Left lung (tissue), 4 donors: ENCODE measurements at regions not wholly inside any gene's neighbourhood (a gene's known extent, or its start where the extent isn't known, plus 50 kb on each side); places are given as distances from the start of the nearest gene placed in this dataset.

ENCODE experiments used
- ATAC-seq: fragments of 200-7000 bp; cut with Tn5 transposase; one replicate; pipeline ENCODE4 v1.9.1; 2020; ENCODE audit warnings: moderate library complexity
- DNase-seq, 4 donors: peaks; one replicate each; pipeline ENCODE4 v3.0.0-alpha.2; 2013 to 2020
- H3K27ac ChIP-seq, 2 donors: fragments of 200-600 bp; sonication (generic) in 1 of 2; one replicate each; pipeline versions ENCODE4 v1.5.0 to v1.8.0; 2020 to 2021
- H3K27me3 ChIP-seq, 2 donors: fragments of 200-600 bp; sonication (generic) in 1 of 2; one replicate each; pipeline versions ENCODE4 v1.5.0 to v1.8.0; 2020 to 2021
- H3K36me3 ChIP-seq, 2 donors: fragments of 200-600 bp; sonication (generic) in 1 of 2; one replicate each; pipeline versions ENCODE4 v1.5.0 to v1.8.0; 2020 to 2021
- H3K4me1 ChIP-seq, 2 donors: fragments of 200-600 bp; one replicate each; pipeline ENCODE4 v1.8.0; 2021
- H3K4me3 ChIP-seq, 2 donors: fragments of 200-600 bp; sonication (generic) in 1 of 2; one replicate each; pipeline versions ENCODE4 v1.5.0 to v1.8.0; 2020 to 2021; ENCODE audit warnings: mild to moderate bottlenecking in 1 of 2
- H3K9me3 ChIP-seq, 2 donors: fragments of 200-600 bp; sonication (generic) in 1 of 2; one replicate each; pipeline versions ENCODE4 v1.5.0 to v1.8.0; 2020 to 2021
- CTCF ChIP-seq, 2 donors: fragments of 200-600 bp; sonication (generic) in 1 of 2; IDR thresholded peaks; one replicate each; pipeline versions ENCODE4 v1.5.0 to v1.8.0; 2021; ENCODE audit warnings: antibody characterized with exemption in 2 of 2
- intact Hi-C, 2 donors: fragments of 100-400 bp; cut with DNase I; formaldehyde crosslinking; loops; one replicate each; pipeline versions ENCODE4 v1.11.2 to v1.14.2; 2022
- donor health status: DM: no; HTN: yes; CAD: no.
- donor health status: DM: no; HTN: no; CAD: no.

GRCh38 chr12:124440841-124441381 is 126.5 kb downstream of the NCOR2 start:
- Histone ChIP-seq H3K4me1 (peaks cover 7 to 15% of the 10 kb centered on the region in 2 donors), H3K27me3 (no peaks in the 10 kb centered on the region), H3K4me3 (no peak overlapping the region), H3K9me3 (no peaks in the 10 kb centered on the region), H3K27ac (peak overlapping the region; percentile 16 to 65), H3K36me3 (peaks cover 0 to 70% of the 10 kb centered on the region in 2 donors)
- DNase-seq (peak in 1 of 4 donors; percentile 57), ATAC-seq (no peak)
- TF ChIP-seq CTCF (IDR thresholded peaks at IDR 0.05) = no peak
- intact Hi-C loops = no loop called here

GRCh38 chr12:124440031-124440626 is 127.3 kb downstream of the NCOR2 start:
- intact Hi-C loops = no loop called here
- no peak overlapping the region for H3K4me3 ChIP-seq
- peak overlapping the region; percentile 6 to 65 for H3K27ac ChIP-seq
- H3K36me3 ChIP-seq = peaks cover 0 to 71% of the 10 kb centered on the region in 2 donors
- no peak for ATAC-seq
- no peak for TF ChIP-seq CTCF (IDR thresholded peaks at IDR 0.05)
- no peaks in the 10 kb centered on the region for H3K27me3 ChIP-seq
- peak in 1 of 4 donors; percentile 51 for DNase-seq
- H3K9me3 ChIP-seq = no peaks in the 10 kb centered on the region
- H3K4me1 ChIP-seq = peaks cover 7 to 15% of the 10 kb centered on the region in 2 donors

GRCh38 chr12:124438437-124439056 is 128.9 kb downstream of the NCOR2 start:
- no peaks in the 10 kb centered on the region for H3K27me3 ChIP-seq
- ATAC-seq (no peak), DNase-seq (no peak)
- peaks cover 0 to 57% of the 10 kb centered on the region in 2 donors for H3K36me3 ChIP-seq
- H3K9me3 ChIP-seq = no peaks in the 10 kb centered on the region
- no peak overlapping the region for H3K27ac ChIP-seq
- H3K4me1 ChIP-seq = peaks cover 7 to 16% of the 10 kb centered on the region in 2 donors
- no peak for TF ChIP-seq CTCF (IDR thresholded peaks at IDR 0.05)
- H3K4me3 ChIP-seq = no peak overlapping the region
- intact Hi-C loops = no loop called here

- ATAC-seq = no peak
- Histone ChIP-seq H3K36me3 (peaks cover 0 to 56% of the 10 kb centered on the region in 2 donors), H3K27me3 (no peaks in the 10 kb centered on the region), H3K9me3 (no peaks in the 10 kb centered on the region), H3K4me1 (peaks cover 10 to 23% of the 10 kb centered on the region in 2 donors), H3K27ac (no peak overlapping the region), H3K4me3 (no peak overlapping the region)
- DNase-seq = peak in 1 of 4 donors; percentile 64
- intact Hi-C loops = no loop called here
- no peak for TF ChIP-seq CTCF (IDR thresholded peaks at IDR 0.05)
Measured at GRCh38 chr12:124437617-124438436, 129.6 kb downstream of the NCOR2 start.

GRCh38 chr12:124437121-124437520 is 130.3 kb downstream of the NCOR2 start:
- H3K9me3 ChIP-seq = no peaks in the 10 kb centered on the region
- H3K4me1 ChIP-seq = peaks cover 10 to 30% of the 10 kb centered on the region in 2 donors
- H3K4me3 ChIP-seq = no peak overlapping the region
- intact Hi-C loops = no loop called here
- no peaks in the 10 kb centered on the region for H3K27me3 ChIP-seq
- H3K27ac ChIP-seq = no peak overlapping the region
- DNase-seq (peak in 1 of 4 donors; percentile 41), ATAC-seq (no peak)
- no peak for TF ChIP-seq CTCF (IDR thresholded peaks at IDR 0.05)
- peaks cover 0 to 50% of the 10 kb centered on the region in 2 donors for H3K36me3 ChIP-seq
